Endothelial cell of umbilical vein (primary cell): ENCODE measurements at regions not wholly inside any gene's neighbourhood (a gene's known extent, or its start where the extent isn't known, plus 50 kb on each side); places are given as distances from the start of the nearest gene placed in this dataset.

Experiments used
- BruUV-seq: library from RNA; stranded (reverse); fragments of 400-500 nt; replicated peaks from 2 replicates; lab custom pipeline; 2021; lab: Mats Ljungman, UMichigan
- CTCF ChIA-PET: fragments of 300-600, 350-600 bp; sonication (Branson Sonifier 250); formaldehyde crosslinking; loops from one replicate; lab custom pipeline; 2021; ENCODE audit warnings: antibody characterized with exemption, inconsistent platforms; lab: Charles Lee
- POLR2A ChIA-PET: fragments of 300-600, 350-600 bp; sonication (Branson Sonifier 250); formaldehyde crosslinking; loops from one replicate; lab custom pipeline; 2021; ENCODE audit warnings: antibody characterized with exemption, inconsistent platforms; lab: Charles Lee
- DNase-seq: peaks from one replicate; pipeline ENCODE4 v3.0.0-alpha.2; 2011; ENCODE audit warnings: low read depth, low spot score
- FAIRE-seq: peaks from 2 replicates; lab custom pipeline; 2011; peaks lifted over from hg19 to GRCh38; lab: Jason Lieb, UNC
- H2AFZ ChIP-seq: 2 replicates; pipeline ENCODE4 v1.6.0; 2012; ENCODE audit warnings: low read depth, low read length, control low read depth, inconsistent platforms
- H3K27ac ChIP-seq: 2 replicates; pipeline ENCODE4 v1.5.1; 2011; ENCODE audit warnings: low read depth, mild to moderate bottlenecking, control low read depth, low read length, moderate library complexity; ENCODE audit not compliant: insufficient read depth
- H3K27me3 ChIP-seq, 2 experiments: 2 replicates each; pipeline versions ENCODE4 v1.6.0 to v1.6.1; 2011; ENCODE audit warnings: low read length in 2 of 2, mixed read lengths in 1 of 2; ENCODE audit not compliant: control insufficient read depth in 2 of 2, insufficient read depth in 2 of 2
- H3K36me3 ChIP-seq, 2 experiments: 2 replicates in 1 of 2; 3 replicates in 1 of 2; pipeline ENCODE4 v1.5.1; 2011; ENCODE audit warnings: low read length in 2 of 2, mild to moderate bottlenecking in 1 of 2, moderate library complexity in 1 of 2; ENCODE audit not compliant: control insufficient read depth in 2 of 2, insufficient read depth in 2 of 2; ENCODE audit errors: extremely low read depth in 1 of 2
- H3K4me1 ChIP-seq: 3 replicates; pipeline ENCODE4 v1.5.1; 2011; ENCODE audit warnings: mild to moderate bottlenecking, low read length; ENCODE audit not compliant: control insufficient read depth, insufficient read depth; ENCODE audit errors: extremely low read depth
- H3K4me2 ChIP-seq: 2 replicates; pipeline ENCODE4 v1.6.1; 2011; ENCODE audit warnings: low read length, control low read depth, mixed read lengths; ENCODE audit not compliant: insufficient read depth
- H3K4me3 ChIP-seq, 3 experiments: fragments of 200-600 bp in 1 of 3; sonication (generic), shearing (Covaris generic) in 1 of 3; replicated peaks in 1 of 3; 2 replicates each; pipeline ENCODE4 v1.5.1; 2011 to 2016; ENCODE audit warnings: control low read depth in 3 of 3, low read length in 3 of 3, mild to moderate bottlenecking in 2 of 3, inconsistent platforms in 1 of 3, low read depth in 1 of 3, moderate library complexity in 1 of 3; ENCODE audit not compliant: insufficient read depth in 1 of 3
- H3K79me2 ChIP-seq: 2 replicates; pipeline ENCODE4 v1.6.0; 2012; ENCODE audit warnings: low read length, inconsistent platforms; ENCODE audit not compliant: control insufficient read depth, insufficient read depth
- H3K9ac ChIP-seq: replicated peaks from 2 replicates; pipeline ENCODE3; 2011; ENCODE audit warnings: low read length, control low read depth; ENCODE audit not compliant: insufficient read depth; ENCODE audit errors: extremely low read depth
- H3K9me1 ChIP-seq: replicated peaks from 3 replicates; pipeline ENCODE4 v1.6.0; 2011; ENCODE audit warnings: mild to moderate bottlenecking, low read length; ENCODE audit not compliant: control insufficient read depth, insufficient read depth; ENCODE audit errors: extremely low read depth
- H3K9me3 ChIP-seq: replicated peaks from 2 replicates; pipeline ENCODE4 v1.5.1; 2012; ENCODE audit warnings: low read length, inconsistent platforms; ENCODE audit not compliant: control insufficient read depth, insufficient read depth
- H4K20me1 ChIP-seq: replicated peaks from 2 replicates; pipeline ENCODE3; 2011; ENCODE audit warnings: mild to moderate bottlenecking, low read length; ENCODE audit not compliant: control insufficient read depth, insufficient read depth; ENCODE audit errors: extremely low read depth
- CTCF ChIP-seq, 2 donors: IDR thresholded peaks; 1 replicate in 1 of 2; 2 replicates in 1 of 2; pipeline ENCODE4 v1.5.1; 2011; ENCODE audit warnings: low read length in 2 of 2, mild to moderate bottlenecking in 2 of 2, moderate library complexity in 2 of 2, control low read depth in 1 of 2, inconsistent platforms in 1 of 2, low read depth in 1 of 2; ENCODE audit not compliant: insufficient read depth in 1 of 2; ENCODE audit errors: extremely low read depth in 1 of 2
- EZH2 ChIP-seq: IDR thresholded peaks from 2 replicates; pipeline ENCODE4 v1.6.1; 2012; ENCODE audit warnings: borderline replicate concordance, low read depth, mild to moderate bottlenecking, moderate library complexity, low read length, inconsistent platforms; ENCODE audit not compliant: severe bottlenecking
- FOS ChIP-seq: IDR thresholded peaks from 2 replicates; pipeline ENCODE4 v1.6.1; 2011; ENCODE audit warnings: mild to moderate bottlenecking, low read length, moderate library complexity, borderline replicate concordance; ENCODE audit not compliant: insufficient read depth
- GATA2 ChIP-seq: IDR thresholded peaks from 2 replicates; pipeline ENCODE4 v1.7.0; 2011; ENCODE audit warnings: low read depth, mild to moderate bottlenecking, moderate library complexity, mixed read lengths, low read length; ENCODE audit not compliant: insufficient read length, insufficient read depth
- JUN ChIP-seq: IDR thresholded peaks from 2 replicates; pipeline ENCODE4 v1.6.1; 2011; ENCODE audit warnings: borderline replicate concordance, low read depth; ENCODE audit not compliant: insufficient read length, insufficient read depth
- MAX ChIP-seq: IDR thresholded peaks from 2 replicates; pipeline ENCODE4 v1.6.1; 2011; ENCODE audit not compliant: insufficient read depth, insufficient read length
- MYC ChIP-seq: IDR thresholded peaks from one replicate; pipeline ENCODE4 v1.6.1; 2011; ENCODE audit warnings: mild to moderate bottlenecking, low read depth, low read length
- POLR2A ChIP-seq: IDR thresholded peaks from 2 replicates; pipeline ENCODE4 v1.6.1; 2012; ENCODE audit warnings: low read depth, mild to moderate bottlenecking, control low read depth, low read length
- POLR2AphosphoS5 ChIP-seq: IDR thresholded peaks from 2 replicates; pipeline ENCODE4 v1.6.1; 2012; ENCODE audit warnings: low read depth, mild to moderate bottlenecking, control low read depth, low read length, moderate library complexity; ENCODE audit not compliant: insufficient read depth
- dilution Hi-C: fragments of 300-500 bp; cut with MboI; formaldehyde crosslinking; loops from one replicate; pipeline ENCODE4 v1.15.0; 2019; ENCODE audit warnings: low sequenced_read_pairs; ENCODE audit not compliant: extremely low pct_ligation_motif_present
- intact Hi-C: fragments of 100-400 bp; cut with micrococcal nuclease; formaldehyde crosslinking; loops from one replicate; pipeline ENCODE4 v1.10.0; 2022

DNA sequence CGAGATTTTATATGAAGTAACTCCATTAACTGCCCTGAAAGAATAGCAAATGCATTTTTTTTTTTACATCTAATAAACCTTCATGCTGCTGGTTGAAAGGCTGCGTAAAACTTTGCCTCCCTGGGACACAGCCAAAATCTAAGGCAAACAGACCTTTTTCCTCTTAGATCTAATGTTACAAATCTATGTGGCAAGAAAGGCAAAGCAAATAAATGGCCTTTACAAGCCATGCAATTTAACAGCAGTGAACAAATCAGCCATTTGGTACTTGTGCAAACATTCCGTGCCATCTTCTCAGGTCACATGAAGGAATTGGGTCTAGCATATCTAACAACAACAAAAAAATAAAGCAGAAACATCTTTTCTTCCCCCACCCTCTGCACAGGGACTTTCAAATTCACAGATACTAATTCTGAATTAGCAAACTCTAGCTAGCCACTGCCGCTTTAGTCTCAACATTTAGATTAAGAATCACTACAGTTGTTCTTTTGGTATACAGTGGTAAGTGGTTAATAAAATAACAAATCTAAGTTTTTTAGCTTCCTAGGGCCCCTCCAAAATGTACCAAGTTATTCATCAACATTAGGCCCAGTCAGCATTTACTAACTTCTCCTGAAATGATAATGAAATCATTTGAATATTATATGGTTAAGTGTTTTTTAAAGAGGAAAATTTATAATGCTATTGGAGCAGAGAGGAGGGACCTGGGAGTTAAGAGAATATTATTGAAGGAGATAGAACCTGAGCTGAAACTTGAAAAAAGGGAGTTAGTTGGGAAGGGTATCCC lies 593.8 kb downstream of the SMARCA1 start:
- BruUV-seq = no TSS peak
- Histone ChIP-seq H3K27me3 (no peaks in the 10 kb centered on the region), H2AFZ (no peak overlapping the region), H3K9me3 (no peaks in the 10 kb centered on the region), H3K9ac (no peak overlapping the region), H3K79me2 (no peaks in the 10 kb centered on the region), H3K4me3 (no peak overlapping the region), H3K4me1 (no peaks in the 10 kb centered on the region), H3K9me1 (no peaks in the 10 kb centered on the region), H3K36me3 (no peaks in the 10 kb centered on the region), H4K20me1 (no peaks in the 10 kb centered on the region), H3K27ac (no peak overlapping the region), H3K4me2 (no peak overlapping the region)
- FAIRE-seq (no peak), DNase-seq (no peak)
- CTCF ChIA-PET = no interaction called here
- dilution Hi-C loops = no loop called here
- TF ChIP-seq JUN (no peak), EZH2 (no peak), POLR2AphosphoS5 (no peak), GATA2 (no peak), FOS (no peak), CTCF (IDR thresholded peaks at IDR 0.05; ENCODE audit: extremely low read depth in 1 of 2, insufficient read depth in 1 of 2, low read depth in 1 of 2, low read length in 2 of 2) (no peak), MYC (no peak), POLR2A (no peak), MAX (no peak)
- intact Hi-C loops = no loop called here
- POLR2A ChIA-PET = no interaction called here
